Pulmonary artery endothelial cell (primary cell): ENCODE measurements at regions not wholly inside any gene's neighbourhood (a gene's known extent, or its start where the extent isn't known, plus 50 kb on each side); places are given as distances from the start of the nearest gene placed in this dataset.

Source experiments
- DNase-seq: peaks from one replicate; pipeline ENCODE4 v3.0.0-alpha.2; 2011; ENCODE audit warnings: low read depth, low spot score

- DNase-seq, result no peak
Observed at GRCh38 chr9:93900971-93901861, 53.9 kb downstream of the BARX1 start.

GRCh38 chr9:93900436-93900819 is 54.7 kb downstream of the BARX1 start:
- DNase-seq, result no peak

- DNase-seq, result no peak
Observed at GRCh38 chr9:93899609-93900435, 55.3 kb downstream of the BARX1 start.

DNA sequence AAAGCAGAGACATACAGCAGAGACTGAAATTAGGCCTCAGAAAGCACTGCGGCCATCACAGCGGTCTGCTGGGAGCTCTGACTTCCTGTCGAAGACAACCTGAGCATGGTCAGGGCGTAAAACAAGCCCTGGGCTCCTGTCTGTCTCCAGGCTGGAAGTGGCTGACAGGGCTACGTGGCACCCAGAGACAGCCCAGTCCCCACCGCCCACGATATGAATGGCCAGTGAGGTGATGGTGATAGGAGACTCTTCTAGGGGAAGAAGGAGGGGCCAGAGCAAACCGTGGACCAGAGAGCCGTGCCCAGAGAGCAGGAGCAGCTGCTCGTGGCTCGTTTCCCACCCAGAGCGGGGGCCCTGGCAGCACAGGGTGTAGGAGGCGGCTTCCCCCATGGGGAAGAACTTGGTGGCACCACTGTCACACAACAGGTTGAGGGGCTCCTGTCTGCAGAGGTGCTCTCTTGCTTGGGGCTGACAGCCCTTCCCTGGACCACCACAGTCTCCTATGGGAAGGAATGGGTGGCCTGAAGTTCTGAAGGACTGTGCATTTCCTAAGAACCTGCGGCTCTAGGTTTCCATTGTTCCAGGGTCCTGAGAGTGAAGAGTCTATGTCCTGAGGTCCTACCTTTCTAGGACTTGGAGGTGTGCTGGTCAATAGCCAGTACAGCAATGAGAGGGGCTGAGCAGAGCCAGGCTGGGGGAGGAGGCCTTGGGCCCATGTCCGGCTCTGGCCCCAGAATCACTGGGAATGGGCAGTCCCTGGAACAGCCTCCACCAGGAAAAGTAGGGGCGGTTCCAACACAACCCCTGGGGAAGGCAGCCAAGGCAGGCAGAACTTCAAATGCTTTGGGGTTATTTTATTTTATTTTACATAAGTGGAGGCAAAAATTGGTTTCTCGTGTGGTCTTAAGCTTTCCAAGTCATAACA is 56.4 kb downstream of the BARX1 start:
- DNase-seq, result no peak

GRCh38 chr9:93898026-93898425 is 57.1 kb downstream of the BARX1 start:
- no peak for DNase-seq

DNA sequence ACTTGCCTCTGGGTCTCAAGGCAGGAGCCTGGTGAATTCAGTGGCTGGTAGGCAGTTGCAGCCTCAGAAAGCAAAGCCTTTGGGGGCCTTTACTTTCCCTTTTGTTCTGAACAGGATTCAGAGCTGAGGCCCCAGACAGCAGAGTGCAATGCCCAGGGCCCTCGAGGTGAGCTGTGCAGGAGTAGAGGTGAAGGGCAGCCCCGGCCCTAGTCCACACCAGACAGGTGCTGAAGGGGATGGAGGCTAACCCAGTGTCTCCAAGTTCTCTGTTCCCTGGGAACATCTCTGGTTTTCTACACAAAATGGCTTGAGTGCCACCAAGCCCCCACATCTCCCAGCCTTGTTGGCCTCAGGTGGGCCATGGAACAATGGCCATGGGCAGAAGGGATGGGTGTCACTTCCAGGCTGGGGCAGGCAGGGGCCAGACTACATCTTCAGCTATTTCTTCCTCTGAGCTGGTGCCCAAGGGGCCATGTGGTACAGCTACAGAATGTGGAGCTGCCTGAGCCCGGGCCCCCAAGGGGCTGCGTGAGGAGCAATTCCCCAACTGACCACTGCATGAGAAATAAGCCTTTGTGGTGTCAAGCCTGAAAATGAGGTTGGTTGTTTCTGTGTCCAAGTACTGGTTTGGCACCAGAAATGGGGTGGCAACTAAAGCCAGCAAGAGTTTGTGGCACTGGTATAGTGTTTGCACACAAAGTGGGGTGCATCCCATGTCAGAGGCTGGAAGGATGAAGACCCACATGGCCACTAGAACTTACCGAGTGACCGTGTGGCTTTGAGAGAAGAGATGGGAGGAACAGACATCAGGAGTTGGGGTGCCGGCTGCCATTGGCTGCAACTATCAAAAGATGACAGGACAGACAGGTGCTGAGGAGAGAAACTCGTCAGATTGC is 57.8 kb downstream of the BARX1 start:
- DNase-seq, result no peak

DNA sequence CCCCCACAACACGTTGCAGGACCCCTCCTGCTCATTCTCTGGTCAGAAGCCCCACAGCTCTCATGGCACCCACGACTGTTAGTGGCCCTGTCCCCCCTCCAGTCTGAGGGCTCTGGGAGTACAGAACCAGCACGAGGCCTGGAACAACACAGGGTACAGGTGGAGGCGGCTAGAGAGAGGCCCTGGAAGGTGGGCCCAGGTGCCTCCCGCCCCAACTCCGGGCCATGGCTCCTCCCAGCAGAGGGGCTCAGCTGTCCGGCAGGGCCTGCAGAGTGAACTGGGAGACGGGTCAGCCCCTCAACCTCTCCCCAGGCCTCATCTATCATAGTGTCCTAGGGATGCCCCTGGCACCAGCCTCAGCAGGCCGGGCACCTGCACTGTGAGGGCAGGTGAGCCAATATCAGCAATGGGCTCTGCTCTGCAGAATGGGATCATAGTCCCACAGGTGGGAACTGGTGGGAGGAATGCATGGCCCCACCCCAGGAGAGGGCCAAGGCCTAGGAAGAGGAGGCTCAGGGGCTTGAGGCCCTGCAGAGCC is 58.6 kb downstream of the BARX1 start:
- DNase-seq, result no peak

GRCh38 chr9:93896093-93896492 is 59.1 kb downstream of the BARX1 start:
- DNase-seq, result no peak

DNA sequence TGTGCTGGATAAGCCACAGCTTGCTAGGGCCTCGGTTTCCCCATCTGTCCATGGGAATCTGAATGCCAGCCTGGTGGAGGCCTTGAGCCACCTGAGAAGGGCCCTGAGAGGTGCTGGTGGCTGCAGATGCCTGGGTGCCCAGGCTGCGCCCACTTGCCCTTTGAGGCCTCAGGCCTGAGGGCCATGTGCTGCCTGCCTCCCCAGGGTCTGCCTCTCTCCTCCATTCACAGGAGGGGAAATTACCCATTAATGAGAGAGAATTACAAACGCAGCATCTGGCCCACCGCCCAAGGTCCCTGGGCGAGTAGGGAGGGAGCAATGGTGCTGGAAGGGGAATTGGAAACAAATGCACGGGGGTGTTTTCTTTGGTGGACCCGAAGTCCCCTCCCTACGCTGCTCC is 59.6 kb downstream of the BARX1 start:
- DNase-seq, result no peak

DNA sequence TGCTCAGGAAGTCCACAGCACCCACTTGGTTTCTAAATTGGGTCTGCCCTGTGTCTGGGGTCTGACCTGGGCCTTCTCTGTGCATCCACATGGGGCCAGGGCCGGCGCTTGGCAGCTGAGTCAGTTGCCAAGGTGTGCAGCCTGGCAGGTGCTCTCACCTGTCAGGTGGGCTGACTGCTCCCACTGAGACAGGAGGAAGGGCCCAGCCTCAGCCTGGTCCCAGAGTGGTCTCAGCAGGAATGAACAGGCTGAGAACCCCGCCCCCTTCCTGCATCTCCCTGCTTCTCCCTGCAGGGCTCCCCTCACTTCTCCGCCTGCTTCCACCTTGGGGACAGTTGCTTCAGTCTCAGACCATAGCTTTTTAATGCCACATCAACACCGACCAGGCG is 60.5 kb downstream of the BARX1 start:
- DNase-seq, result no peak

DNA sequence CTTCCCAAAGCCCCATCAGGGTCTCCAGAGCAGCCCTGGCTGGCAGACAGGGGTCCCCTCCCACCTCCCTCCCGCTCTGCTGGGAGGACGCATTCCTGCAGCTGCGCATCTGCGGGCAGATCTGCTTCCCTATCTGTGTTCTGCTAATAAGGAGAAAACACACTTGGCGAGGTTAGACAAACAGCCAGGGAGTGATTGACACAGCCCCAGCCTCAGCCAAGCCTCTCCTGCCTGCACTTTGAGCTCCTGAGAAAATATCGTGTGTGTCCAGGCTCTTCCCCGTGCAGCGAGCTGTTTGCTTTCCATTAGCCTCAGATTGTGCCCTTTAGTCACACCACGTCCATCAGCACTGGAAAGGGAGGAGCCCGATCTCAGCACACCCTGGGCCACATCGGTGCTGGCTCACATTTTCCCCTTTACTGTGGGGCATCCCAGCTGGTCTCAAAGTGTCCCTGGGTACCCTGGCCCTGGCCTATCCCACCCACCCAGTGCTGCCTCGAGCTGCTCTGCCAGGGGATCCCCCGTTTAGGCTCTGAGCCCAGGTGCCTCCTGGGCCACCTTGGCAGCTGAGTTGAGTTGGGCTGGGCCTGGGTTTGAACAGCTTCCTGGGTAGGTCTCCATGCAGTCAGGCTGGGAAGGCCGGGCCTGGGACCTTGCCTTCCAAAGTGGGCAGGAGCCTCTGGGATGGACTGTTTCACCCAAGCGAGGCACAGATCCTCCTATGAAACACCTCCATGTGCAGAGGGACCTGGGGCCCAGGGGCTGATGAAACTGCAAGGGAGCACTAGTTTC is 61.1 kb downstream of the BARX1 start:
- no peak for DNase-seq

GRCh38 chr9:93893194-93893593 is 62.0 kb downstream of the BARX1 start:
- DNase-seq, result no peak

- no peak for DNase-seq
Observed at GRCh38 chr9:93892748-93893147, 62.4 kb downstream of the BARX1 start.

- no peak for DNase-seq
Observed at GRCh38 chr9:93891549-93892310, 63.4 kb downstream of the BARX1 start.

GRCh38 chr9:93891050-93891449 is 64.1 kb downstream of the BARX1 start:
- DNase-seq, result no peak

DNA sequence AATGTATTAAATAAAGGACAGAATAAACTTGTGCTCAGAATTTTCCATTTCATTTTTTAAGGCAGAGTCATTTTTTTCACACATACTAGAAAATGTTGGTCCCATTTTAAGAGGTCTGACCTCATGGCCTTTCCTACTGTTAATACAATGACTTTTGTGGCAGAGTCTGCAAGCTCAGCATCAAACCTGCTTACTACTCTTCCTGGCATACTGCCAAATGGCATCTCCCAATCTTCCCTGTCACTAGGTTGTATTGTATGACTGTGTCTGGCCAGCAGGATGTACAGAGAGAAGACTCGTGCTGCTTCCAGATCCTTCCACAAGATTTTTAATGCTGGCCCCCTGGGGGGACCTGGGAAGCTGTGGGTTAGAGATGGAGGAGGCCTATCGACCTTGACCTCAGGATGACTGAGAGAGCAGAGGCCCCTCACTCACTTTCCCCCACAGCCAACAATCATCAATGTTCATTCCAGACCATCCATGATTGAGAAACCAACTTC is 64.7 kb downstream of the BARX1 start:
- DNase-seq, result no peak

GRCh38 chr9:93886911-93887310 is 68.2 kb downstream of the BARX1 start:
- no peak for DNase-seq

GRCh38 chr9:93884808-93885207 is 70.3 kb downstream of the BARX1 start:
- DNase-seq, result no peak
